ENCODE measurements at regions not wholly inside any gene's neighbourhood (a gene's known extent, or its start where the extent isn't known, plus 50 kb on each side); places are given as distances from the start of the nearest gene placed in this dataset.
"Not testable (repeated sequence)": the region's sequence is repeated elsewhere in the genome, so short reads cannot be mapped to it uniquely, and the experiment has no call there.

GRCh38 chr6:1197309-1197708, 114.6 kb upstream of the FOXQ1 start:
- no peak for DNase-seq

- DNase-seq, result no peak
These were observed 120.7 kb upstream of the FOXQ1 start for GRCh38 chr6:1191141-1191630.

GRCh38 chr6:1190366-1190765, 121.5 kb upstream of the FOXQ1 start:
- no peak for DNase-seq

GRCh38 chr6:1188199-1188598, 123.7 kb upstream of the FOXQ1 start:
- no peak for DNase-seq

GRCh38 chr6:1187293-1188131, 124.4 kb upstream of the FOXQ1 start:
- no peak for DNase-seq

- DNase-seq, result no peak
These were observed 127.6 kb upstream of the FOXQ1 start for GRCh38 chr6:1184318-1184717.

GRCh38 chr6:1182722-1183521, 129.0 kb upstream of the FOXQ1 start:
- no peak for DNase-seq

- no peak for DNase-seq
These were observed 129.8 kb upstream of the FOXQ1 start for GRCh38 chr6:1181939-1182605.

GRCh38 chr6:1179571-1180459, 132.1 kb upstream of the FOXQ1 start:
- DNase-seq, result no peak

- DNase-seq, result no peak
These were observed 133.3 kb upstream of the FOXQ1 start for GRCh38 chr6:1178590-1178989.

- DNase-seq, result no peak
These were observed 135.3 kb upstream of the FOXQ1 start for GRCh38 chr6:1176567-1176966.

GRCh38 chr6:1175877-1176276, 136.0 kb upstream of the FOXQ1 start:
- DNase-seq, result no peak

- DNase-seq, result no peak
These were observed 141.1 kb upstream of the FOXQ1 start for GRCh38 chr6:1170794-1171193.

- DNase-seq, result no peak
These were observed 147.3 kb upstream of the FOXQ1 start for GRCh38 chr6:1164600-1164999.

- DNase-seq, result no peak
These were observed 148.4 kb upstream of the FOXQ1 start for GRCh38 chr6:1163501-1163900.

GRCh38 chr6:1162367-1163275, 149.3 kb upstream of the FOXQ1 start:
- no peak for DNase-seq

- not testable (repeated sequence) for DNase-seq
These were observed 155.5 kb upstream of the FOXQ1 start for GRCh38 chr6:1156411-1156810.

- no peak for DNase-seq
These were observed 158.1 kb upstream of the FOXQ1 start for GRCh38 chr6:1153696-1154245.

- DNase-seq, result no peak
These were observed 165.4 kb upstream of the FOXQ1 start for GRCh38 chr6:1146500-1146899.

GRCh38 chr6:1145768-1146218, 166.1 kb upstream of the FOXQ1 start:
- DNase-seq, result no peak
